Progenitor cell of endocrine pancreas (in vitro differentiated cells): ENCODE measurements at regions not wholly inside any gene's neighbourhood (a gene's known extent, or its start where the extent isn't known, plus 50 kb on each side); places are given as distances from the start of the nearest gene placed in this dataset.
"Not testable (repeated sequence)": the region's sequence is repeated elsewhere in the genome, so short reads cannot be mapped to it uniquely, and the experiment has no call there.

Experiments used
- DNase-seq: peaks from one replicate; pipeline ENCODE4 v3.0.0; 2021; ENCODE audit warnings: low spot score; ENCODE audit not compliant: unreplicated experiment
- H3K27ac Mint-ChIP-seq: 2 replicates; pipeline ENCODE4 v1.8.0; 2021; ENCODE audit warnings: mild to moderate bottlenecking, moderate library complexity, mixed read lengths
- H3K27me3 Mint-ChIP-seq: 2 replicates; pipeline ENCODE4 v1.8.0; 2021; ENCODE audit warnings: mixed read lengths
- H3K36me3 Mint-ChIP-seq: 2 replicates; pipeline ENCODE4 v1.8.0; 2022; ENCODE audit warnings: mixed read lengths; ENCODE audit not compliant: insufficient read depth
- H3K4me1 Mint-ChIP-seq: 2 replicates; pipeline ENCODE4 v1.8.0; 2021; ENCODE audit warnings: low read depth, mixed read lengths
- H3K4me3 Mint-ChIP-seq: 2 replicates; pipeline ENCODE4 v1.8.0; 2021; ENCODE audit warnings: low read depth, mild to moderate bottlenecking, moderate library complexity, mixed read lengths
- H3K9me3 Mint-ChIP-seq: 2 replicates; pipeline ENCODE4 v1.8.0; 2021; ENCODE audit warnings: low read depth, mixed read lengths
- TF ChIP-seq, protein P1 (sequence below): fragments of 200-600 bp; sonication (generic); IDR thresholded peaks from one replicate; pipeline ENCODE4 v1.5.0; 2021; ENCODE audit warnings: antibody characterized with exemption, mild to moderate bottlenecking; ENCODE audit not compliant: unreplicated experiment

GRCh38 chr4:93947286-93947685 lies 118.7 kb downstream of the ATOH1 start:
- peaks cover 3% of the 10 kb centered on the region for H3K9me3 Mint-ChIP-seq
- TF ChIP-seq, protein P1, sequence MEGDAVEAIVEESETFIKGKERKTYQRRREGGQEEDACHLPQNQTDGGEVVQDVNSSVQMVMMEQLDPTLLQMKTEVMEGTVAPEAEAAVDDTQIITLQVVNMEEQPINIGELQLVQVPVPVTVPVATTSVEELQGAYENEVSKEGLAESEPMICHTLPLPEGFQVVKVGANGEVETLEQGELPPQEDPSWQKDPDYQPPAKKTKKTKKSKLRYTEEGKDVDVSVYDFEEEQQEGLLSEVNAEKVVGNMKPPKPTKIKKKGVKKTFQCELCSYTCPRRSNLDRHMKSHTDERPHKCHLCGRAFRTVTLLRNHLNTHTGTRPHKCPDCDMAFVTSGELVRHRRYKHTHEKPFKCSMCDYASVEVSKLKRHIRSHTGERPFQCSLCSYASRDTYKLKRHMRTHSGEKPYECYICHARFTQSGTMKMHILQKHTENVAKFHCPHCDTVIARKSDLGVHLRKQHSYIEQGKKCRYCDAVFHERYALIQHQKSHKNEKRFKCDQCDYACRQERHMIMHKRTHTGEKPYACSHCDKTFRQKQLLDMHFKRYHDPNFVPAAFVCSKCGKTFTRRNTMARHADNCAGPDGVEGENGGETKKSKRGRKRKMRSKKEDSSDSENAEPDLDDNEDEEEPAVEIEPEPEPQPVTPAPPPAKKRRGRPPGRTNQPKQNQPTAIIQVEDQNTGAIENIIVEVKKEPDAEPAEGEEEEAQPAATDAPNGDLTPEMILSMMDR, result no peak
- H3K27me3 Mint-ChIP-seq, result no peaks in the 10 kb centered on the region
- H3K4me1 Mint-ChIP-seq, result no peaks in the 10 kb centered on the region
- no peak for DNase-seq
- H3K27ac Mint-ChIP-seq, result no peak overlapping the region
- H3K4me3 Mint-ChIP-seq, result no peak overlapping the region
- no peaks in the 10 kb centered on the region for H3K36me3 Mint-ChIP-seq

GRCh38 chr4:93950239-93950638 lies 121.7 kb downstream of the ATOH1 start:
- H3K36me3 Mint-ChIP-seq, H3K27me3 Mint-ChIP-seq, H3K4me1 Mint-ChIP-seq, H3K27ac Mint-ChIP-seq, H3K4me3 Mint-ChIP-seq, DNase-seq: not testable (repeated sequence)
- H3K9me3 Mint-ChIP-seq, result peaks cover 20% of the 10 kb centered on the region

GRCh38 chr4:93957186-93957585 lies 128.6 kb downstream of the ATOH1 start:
- H3K9me3 Mint-ChIP-seq, result peaks cover 17% of the 10 kb centered on the region
- TF ChIP-seq, protein P1, result no peak
- H3K36me3 Mint-ChIP-seq, result no peaks in the 10 kb centered on the region

DNA sequence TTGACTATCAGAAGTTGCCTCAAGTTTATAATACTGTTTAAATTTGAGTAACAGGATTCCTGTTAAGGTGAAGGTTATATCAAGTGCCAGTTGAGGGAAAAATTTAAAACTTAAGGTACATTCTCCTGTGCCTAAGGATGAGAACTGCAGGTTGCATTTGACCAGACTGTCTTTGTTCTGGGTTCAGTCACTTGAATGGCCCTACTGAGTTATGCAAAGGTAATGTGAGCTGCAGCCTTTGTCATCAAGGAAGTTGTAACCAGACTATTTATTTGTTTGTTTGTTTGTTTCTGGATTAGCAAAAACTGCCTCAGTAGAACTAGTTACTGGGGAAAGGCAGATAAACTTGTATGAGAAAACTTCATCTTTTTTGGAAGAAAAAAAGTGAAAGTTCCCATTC lies 131.9 kb downstream of the ATOH1 start:
- Mint-ChIP-seq H3K4me3 (no peak overlapping the region), H3K27ac (no peak overlapping the region), H3K4me1 (no peaks in the 10 kb centered on the region), H3K9me3 (no peaks in the 10 kb centered on the region), H3K27me3 (no peaks in the 10 kb centered on the region), H3K36me3 (no peaks in the 10 kb centered on the region)
- TF ChIP-seq, protein P1, result no peak
- no peak for DNase-seq

More at GRCh38 chr4:93957186-93957585, 128.6 kb downstream of the ATOH1 start:
- Mint-ChIP-seq H3K4me3 (no peak overlapping the region), H3K27ac (no peak overlapping the region), H3K4me1 (no peaks in the 10 kb centered on the region), H3K27me3 (no peaks in the 10 kb centered on the region)
- DNase-seq, result no peak

DNA sequence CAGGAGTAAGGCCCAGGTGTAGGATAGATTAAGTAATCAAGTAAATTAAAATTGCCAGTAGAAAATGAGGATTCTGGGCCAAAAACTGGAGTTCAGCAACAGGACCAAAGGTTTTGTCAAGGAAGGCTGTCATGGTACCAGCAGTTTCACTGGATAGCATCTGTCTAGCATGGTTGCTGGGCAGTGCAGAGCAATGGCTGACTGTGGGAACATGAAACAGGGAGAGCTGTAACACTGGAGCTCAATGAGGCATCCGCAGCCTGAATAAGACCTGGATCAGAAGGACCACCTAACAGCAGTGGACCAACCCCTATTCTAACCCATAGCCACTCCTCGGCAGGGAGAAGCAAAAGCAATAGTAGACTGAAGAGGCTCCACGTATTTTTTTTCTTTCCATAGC lies 132.4 kb downstream of the ATOH1 start:
- H3K9me3 Mint-ChIP-seq, result no peaks in the 10 kb centered on the region
- H3K36me3 Mint-ChIP-seq, result no peaks in the 10 kb centered on the region
- no peaks in the 10 kb centered on the region for H3K27me3 Mint-ChIP-seq
- H3K27ac Mint-ChIP-seq, result no peak overlapping the region
- DNase-seq, result no peak
- H3K4me3 Mint-ChIP-seq, result no peak overlapping the region
- H3K4me1 Mint-ChIP-seq, result no peaks in the 10 kb centered on the region
- TF ChIP-seq, protein P1, result no peak

DNA sequence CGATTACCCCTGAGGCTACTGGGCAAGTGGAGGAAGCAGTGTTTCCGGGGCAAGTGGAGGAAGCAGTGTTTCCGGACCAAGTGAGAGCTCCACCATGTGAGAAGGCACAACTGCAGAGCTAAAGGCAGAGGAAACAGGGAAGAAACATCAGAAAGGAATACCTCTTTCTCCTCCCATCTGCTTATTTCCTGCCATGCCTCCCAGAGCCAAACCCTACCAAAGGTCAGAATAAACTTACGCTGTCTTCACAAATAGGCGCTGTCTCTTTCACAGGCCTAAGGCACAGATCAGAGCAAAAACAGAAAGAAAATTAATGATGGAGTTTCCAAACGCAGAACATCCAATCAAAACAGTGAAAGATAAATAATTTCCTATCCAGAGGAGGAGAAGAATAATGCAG lies 153.0 kb downstream of the ATOH1 start:
- Mint-ChIP-seq H3K27ac (no peak overlapping the region), H3K9me3 (peaks cover 17% of the 10 kb centered on the region), H3K36me3 (peaks cover 3% of the 10 kb centered on the region), H3K4me1 (peaks cover 1% of the 10 kb centered on the region), H3K4me3 (no peak overlapping the region), H3K27me3 (no peaks in the 10 kb centered on the region)
- no peak for DNase-seq
- TF ChIP-seq, protein P1, result no peak
